Neural cell (in vitro differentiated cells): ENCODE measurements at regions not wholly inside any gene's neighbourhood (a gene's known extent, or its start where the extent isn't known, plus 50 kb on each side); places are given as distances from the start of the nearest gene placed in this dataset.

Experiments
- H2AFZ ChIP-seq: fragments of 200-600, 300-800 bp; sonication (generic), shearing (Covaris generic); 2 replicates; pipeline ENCODE4 v1.6.0; 2014; ENCODE audit warnings: low read depth, mild to moderate bottlenecking, antibody characterized with exemption, low read length, moderate library complexity
- H3F3A ChIP-seq: fragments of 200-600 bp; shearing (Covaris generic); 2 replicates; pipeline ENCODE4 v1.6.1; 2016; ENCODE audit warnings: mild to moderate bottlenecking, moderate library complexity, mixed read lengths, antibody characterized with exemption, low read length; ENCODE audit not compliant: insufficient read depth, poor library complexity, severe bottlenecking
- H3K27ac ChIP-seq: fragments of 200-600, 300-800 bp; sonication (generic), shearing (Covaris generic); 2 replicates; pipeline ENCODE4 v1.5.1; 2014; ENCODE audit warnings: mild to moderate bottlenecking, low read length, moderate library complexity
- H3K27me3 ChIP-seq: fragments of 300-800, 200-600 bp; sonication (generic), shearing (Covaris generic); 2 replicates; pipeline ENCODE4 v1.6.0; 2014; ENCODE audit warnings: mild to moderate bottlenecking, low read depth, low read length, moderate library complexity; ENCODE audit not compliant: insufficient read depth
- H3K36me3 ChIP-seq: fragments of 300-800, 200-600 bp; sonication (generic), shearing (Covaris generic); 2 replicates; pipeline ENCODE4 v1.5.1; 2014; ENCODE audit warnings: mild to moderate bottlenecking, antibody characterized with exemption, low read length, moderate library complexity; ENCODE audit not compliant: insufficient read depth
- H3K4me2 ChIP-seq: fragments of 300-800, 200-600 bp; sonication (generic), shearing (Covaris generic); 2 replicates; pipeline ENCODE4 v1.6.0; 2014; ENCODE audit warnings: mild to moderate bottlenecking, low read length
- H3K4me3 ChIP-seq: fragments of 300-800, 200-600 bp; sonication (generic), shearing (Covaris generic); 2 replicates; pipeline ENCODE4 v1.5.1; 2014; ENCODE audit warnings: mild to moderate bottlenecking, low read length, moderate library complexity
- H3K79me2 ChIP-seq: fragments of 200-600 bp; shearing (Covaris generic); replicated peaks from 2 replicates; pipeline ENCODE4 v1.6.0; 2014; ENCODE audit warnings: mild to moderate bottlenecking, low read length, moderate library complexity; ENCODE audit not compliant: insufficient read depth
- H3K9ac ChIP-seq: fragments of 300-800, 200-600 bp; sonication (generic), shearing (Covaris generic); 2 replicates; pipeline ENCODE4 v1.6.1; 2016; ENCODE audit warnings: mild to moderate bottlenecking, low read length, mixed read lengths
- H3K9me2 ChIP-seq: fragments of 200-600 bp; shearing (Covaris generic); 2 replicates; pipeline ENCODE4 v1.6.1; 2016; ENCODE audit warnings: mild to moderate bottlenecking, low read length, mixed read lengths; ENCODE audit not compliant: insufficient read depth
- H3K9me3 ChIP-seq: fragments of 200-600, 300-800 bp; sonication (generic), shearing (Covaris generic); 2 replicates; pipeline ENCODE4 v1.6.1; 2016; ENCODE audit warnings: mild to moderate bottlenecking, mixed run types, low read length, moderate library complexity, mixed read lengths
- H4K20me1 ChIP-seq: fragments of 200-600 bp; shearing (Covaris generic); 2 replicates; pipeline ENCODE4 v1.6.1; 2016; ENCODE audit warnings: mild to moderate bottlenecking, mixed run types; ENCODE audit not compliant: insufficient read depth
- EP300 ChIP-seq: fragments of 450-650 bp; conservative IDR thresholded peaks from 2 replicates; pipeline ENCODE4 v1.6.1; 2014; ENCODE audit warnings: antibody characterized with exemption, mild to moderate bottlenecking, moderate library complexity; ENCODE audit not compliant: poor library complexity, severe bottlenecking
- EZH2 ChIP-seq: fragments of 200-600, 300-800 bp; shearing (Covaris generic), sonication (generic); IDR thresholded peaks from 2 replicates; pipeline ENCODE4 v1.6.1; 2014; ENCODE audit warnings: antibody characterized with exemption, low read length, borderline replicate concordance, mild to moderate bottlenecking; ENCODE audit not compliant: insufficient read depth, poor library complexity, severe bottlenecking
- MXI1 ChIP-seq: fragments of 450-650 bp; conservative IDR thresholded peaks from 2 replicates; pipeline ENCODE4 v1.6.1; 2014; ENCODE audit warnings: antibody characterized with exemption, mild to moderate bottlenecking; ENCODE audit not compliant: poor library complexity, severe bottlenecking
- POLR2AphosphoS5 ChIP-seq: IDR thresholded peaks from 2 replicates; pipeline ENCODE4 v1.6.1; 2012
- RAD21 ChIP-seq: fragments of 450-650 bp; conservative IDR thresholded peaks from 2 replicates; pipeline ENCODE4 v1.6.1; 2014; ENCODE audit warnings: antibody characterized with exemption, mild to moderate bottlenecking, moderate library complexity
- SMC3 ChIP-seq: fragments of 450-650 bp; conservative IDR thresholded peaks from 2 replicates; pipeline ENCODE4 v1.6.1; 2014; ENCODE audit warnings: antibody characterized with exemption, mild to moderate bottlenecking, moderate library complexity; ENCODE audit not compliant: poor library complexity
- TAF1 ChIP-seq: IDR thresholded peaks from 2 replicates; pipeline ENCODE4 v1.6.1; 2012; ENCODE audit warnings: low read depth
- TF ChIP-seq, protein P1 (sequence below): IDR thresholded peaks from 2 replicates; pipeline ENCODE4 v1.6.1; 2012; ENCODE audit warnings: borderline replicate concordance
- TF ChIP-seq, protein P2 (sequence below): fragments of 450-650 bp; IDR thresholded peaks from 2 replicates; pipeline ENCODE4 v1.5.1; 2014; ENCODE audit warnings: antibody characterized with exemption, mild to moderate bottlenecking, moderate library complexity; ENCODE audit not compliant: poor library complexity, severe bottlenecking

- H3K27ac ChIP-seq, result no peak overlapping the region
- H3K4me2 ChIP-seq, result no peak overlapping the region
- no peaks in the 10 kb centered on the region for H3K9me3 ChIP-seq
- no peaks in the 10 kb centered on the region for H4K20me1 ChIP-seq
- no peaks in the 10 kb centered on the region for H3F3A ChIP-seq
- H3K4me3 ChIP-seq, result no peak overlapping the region
- no peaks in the 10 kb centered on the region for H3K79me2 ChIP-seq
- H3K36me3 ChIP-seq, result no peaks in the 10 kb centered on the region
- TF ChIP-seq POLR2AphosphoS5 (no peak), EP300 (no peak)
- H3K9me2 ChIP-seq, result no peaks in the 10 kb centered on the region
- no peak overlapping the region for H2AFZ ChIP-seq
- no peak overlapping the region for H3K9ac ChIP-seq
- no peaks in the 10 kb centered on the region for H3K27me3 ChIP-seq
These were observed 462.3 kb upstream of the ADGRL3 start for GRCh38 chr4:60737858-60738257.

DNA sequence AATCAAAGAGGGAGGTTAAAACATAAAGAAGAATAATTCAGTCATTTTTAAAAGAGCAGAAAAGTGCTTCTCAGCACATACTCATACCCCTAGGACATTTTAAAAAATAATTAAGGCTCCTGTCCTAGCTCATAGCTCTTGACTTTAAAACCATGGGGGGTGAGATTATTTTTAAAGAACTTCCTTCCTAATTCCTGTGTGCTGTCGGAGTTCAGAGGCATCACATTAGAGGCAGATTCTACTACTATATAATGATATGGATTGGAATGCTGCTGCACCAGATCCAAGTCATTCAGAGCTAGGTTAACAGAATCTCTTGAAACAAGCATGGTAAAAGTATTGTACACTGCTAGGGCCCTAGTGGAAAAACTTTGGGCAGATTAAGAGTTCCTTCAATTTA is 456.5 kb upstream of the ADGRL3 start:
- H3K79me2 ChIP-seq, result no peaks in the 10 kb centered on the region
- H3K9me3 ChIP-seq, result no peaks in the 10 kb centered on the region
- TF ChIP-seq, protein P1, sequence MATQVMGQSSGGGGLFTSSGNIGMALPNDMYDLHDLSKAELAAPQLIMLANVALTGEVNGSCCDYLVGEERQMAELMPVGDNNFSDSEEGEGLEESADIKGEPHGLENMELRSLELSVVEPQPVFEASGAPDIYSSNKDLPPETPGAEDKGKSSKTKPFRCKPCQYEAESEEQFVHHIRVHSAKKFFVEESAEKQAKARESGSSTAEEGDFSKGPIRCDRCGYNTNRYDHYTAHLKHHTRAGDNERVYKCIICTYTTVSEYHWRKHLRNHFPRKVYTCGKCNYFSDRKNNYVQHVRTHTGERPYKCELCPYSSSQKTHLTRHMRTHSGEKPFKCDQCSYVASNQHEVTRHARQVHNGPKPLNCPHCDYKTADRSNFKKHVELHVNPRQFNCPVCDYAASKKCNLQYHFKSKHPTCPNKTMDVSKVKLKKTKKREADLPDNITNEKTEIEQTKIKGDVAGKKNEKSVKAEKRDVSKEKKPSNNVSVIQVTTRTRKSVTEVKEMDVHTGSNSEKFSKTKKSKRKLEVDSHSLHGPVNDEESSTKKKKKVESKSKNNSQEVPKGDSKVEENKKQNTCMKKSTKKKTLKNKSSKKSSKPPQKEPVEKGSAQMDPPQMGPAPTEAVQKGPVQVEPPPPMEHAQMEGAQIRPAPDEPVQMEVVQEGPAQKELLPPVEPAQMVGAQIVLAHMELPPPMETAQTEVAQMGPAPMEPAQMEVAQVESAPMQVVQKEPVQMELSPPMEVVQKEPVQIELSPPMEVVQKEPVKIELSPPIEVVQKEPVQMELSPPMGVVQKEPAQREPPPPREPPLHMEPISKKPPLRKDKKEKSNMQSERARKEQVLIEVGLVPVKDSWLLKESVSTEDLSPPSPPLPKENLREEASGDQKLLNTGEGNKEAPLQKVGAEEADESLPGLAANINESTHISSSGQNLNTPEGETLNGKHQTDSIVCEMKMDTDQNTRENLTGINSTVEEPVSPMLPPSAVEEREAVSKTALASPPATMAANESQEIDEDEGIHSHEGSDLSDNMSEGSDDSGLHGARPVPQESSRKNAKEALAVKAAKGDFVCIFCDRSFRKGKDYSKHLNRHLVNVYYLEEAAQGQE, result no peak
- TF ChIP-seq EZH2 (no peak), RAD21 (no peak), TAF1 (no peak), EP300 (no peak), MXI1 (no peak), SMC3 (no peak), POLR2AphosphoS5 (no peak)
- TF ChIP-seq, protein P2, sequence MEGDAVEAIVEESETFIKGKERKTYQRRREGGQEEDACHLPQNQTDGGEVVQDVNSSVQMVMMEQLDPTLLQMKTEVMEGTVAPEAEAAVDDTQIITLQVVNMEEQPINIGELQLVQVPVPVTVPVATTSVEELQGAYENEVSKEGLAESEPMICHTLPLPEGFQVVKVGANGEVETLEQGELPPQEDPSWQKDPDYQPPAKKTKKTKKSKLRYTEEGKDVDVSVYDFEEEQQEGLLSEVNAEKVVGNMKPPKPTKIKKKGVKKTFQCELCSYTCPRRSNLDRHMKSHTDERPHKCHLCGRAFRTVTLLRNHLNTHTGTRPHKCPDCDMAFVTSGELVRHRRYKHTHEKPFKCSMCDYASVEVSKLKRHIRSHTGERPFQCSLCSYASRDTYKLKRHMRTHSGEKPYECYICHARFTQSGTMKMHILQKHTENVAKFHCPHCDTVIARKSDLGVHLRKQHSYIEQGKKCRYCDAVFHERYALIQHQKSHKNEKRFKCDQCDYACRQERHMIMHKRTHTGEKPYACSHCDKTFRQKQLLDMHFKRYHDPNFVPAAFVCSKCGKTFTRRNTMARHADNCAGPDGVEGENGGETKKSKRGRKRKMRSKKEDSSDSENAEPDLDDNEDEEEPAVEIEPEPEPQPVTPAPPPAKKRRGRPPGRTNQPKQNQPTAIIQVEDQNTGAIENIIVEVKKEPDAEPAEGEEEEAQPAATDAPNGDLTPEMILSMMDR, result no peak
- no peaks in the 10 kb centered on the region for H3K36me3 ChIP-seq
- no peaks in the 10 kb centered on the region for H3K9me2 ChIP-seq
- no peak overlapping the region for H2AFZ ChIP-seq
- H3K4me2 ChIP-seq, result no peak overlapping the region
- no peaks in the 10 kb centered on the region for H3K27me3 ChIP-seq
- H3K4me3 ChIP-seq, result no peak overlapping the region
- no peaks in the 10 kb centered on the region for H4K20me1 ChIP-seq
- H3K9ac ChIP-seq, result no peak overlapping the region
- no peaks in the 10 kb centered on the region for H3F3A ChIP-seq
- no peak overlapping the region for H3K27ac ChIP-seq

GRCh38 chr4:60744767-60745166 is 455.4 kb upstream of the ADGRL3 start:
- H3K36me3 ChIP-seq, result no peaks in the 10 kb centered on the region
- no peak overlapping the region for H2AFZ ChIP-seq

More at GRCh38 chr4:60744767-60745166, 455.4 kb upstream of the ADGRL3 start:
- Histone ChIP-seq H3K9me3 (no peaks in the 10 kb centered on the region), H3K79me2 (no peaks in the 10 kb centered on the region), H3K27me3 (no peaks in the 10 kb centered on the region), H3K4me3 (no peak overlapping the region), H3K9me2 (no peaks in the 10 kb centered on the region), H3F3A (no peaks in the 10 kb centered on the region), H3K4me2 (no peak overlapping the region), H4K20me1 (no peaks in the 10 kb centered on the region), H3K27ac (no peak overlapping the region), H3K9ac (no peak overlapping the region)
- TF ChIP-seq SMC3, result no peak
- TF ChIP-seq EP300, result no peak
